BE2C (cell line): ENCODE measurements at regions not wholly inside any gene's neighbourhood (a gene's known extent, or its start where the extent isn't known, plus 50 kb on each side); places are given as distances from the start of the nearest gene placed in this dataset.
A peak's percentile ranks its signal among the peaks of the same experiment; 100 is the strongest.

Source experiments
- DNase-seq: peaks from one replicate; pipeline ENCODE4 v3.0.0-alpha.2; 2020
- H3K27me3 ChIP-seq: fragments of 250-450 bp; sonication (Bioruptor Pico); 2 replicates; pipeline ENCODE4 v1.5.1; 2020; ENCODE audit warnings: mild to moderate bottlenecking
- H3K36me3 ChIP-seq: fragments of 250-450 bp; sonication (Bioruptor Pico); 2 replicates; pipeline ENCODE4 v1.5.1; 2020; ENCODE audit warnings: mild to moderate bottlenecking
- H3K4me1 ChIP-seq: fragments of 250-450 bp; sonication (Bioruptor Pico); 2 replicates; pipeline ENCODE4 v1.5.1; 2020
- H3K4me3 ChIP-seq: 2 replicates; pipeline ENCODE4 v1.5.1; 2011; ENCODE audit warnings: low read depth, low read length
- H3K9me3 ChIP-seq: fragments of 250-450 bp; sonication (Bioruptor Pico); 2 replicates; pipeline ENCODE4 v1.5.1; 2020
- TF ChIP-seq, protein P1 (sequence below): IDR thresholded peaks from 2 replicates; pipeline ENCODE4 v1.5.1; 2012; ENCODE audit warnings: mild to moderate bottlenecking, low read depth, low read length

DNA sequence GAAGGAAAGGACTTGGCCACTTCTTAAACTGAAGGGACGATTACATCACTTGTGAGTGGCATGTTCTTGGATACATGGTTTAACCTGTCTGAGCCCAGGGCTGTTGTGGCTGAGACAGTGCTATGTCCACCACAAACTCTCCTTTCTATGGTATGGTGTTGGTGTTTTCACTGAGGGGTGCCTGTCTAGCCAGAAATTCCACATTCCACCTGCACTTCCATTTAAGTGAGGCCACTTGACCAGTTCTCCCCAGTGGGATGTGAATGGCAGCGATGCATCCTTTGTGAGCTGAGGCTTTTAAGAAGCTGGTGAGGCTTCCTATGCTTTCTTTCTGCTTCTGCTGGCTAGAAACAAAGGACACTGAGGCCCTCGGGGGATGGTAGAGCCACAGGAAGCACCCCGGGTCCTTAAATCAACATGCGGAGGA lies 151.4 kb upstream of the CHD6 start:
- no peak overlapping the region for H3K4me3 ChIP-seq

DNA sequence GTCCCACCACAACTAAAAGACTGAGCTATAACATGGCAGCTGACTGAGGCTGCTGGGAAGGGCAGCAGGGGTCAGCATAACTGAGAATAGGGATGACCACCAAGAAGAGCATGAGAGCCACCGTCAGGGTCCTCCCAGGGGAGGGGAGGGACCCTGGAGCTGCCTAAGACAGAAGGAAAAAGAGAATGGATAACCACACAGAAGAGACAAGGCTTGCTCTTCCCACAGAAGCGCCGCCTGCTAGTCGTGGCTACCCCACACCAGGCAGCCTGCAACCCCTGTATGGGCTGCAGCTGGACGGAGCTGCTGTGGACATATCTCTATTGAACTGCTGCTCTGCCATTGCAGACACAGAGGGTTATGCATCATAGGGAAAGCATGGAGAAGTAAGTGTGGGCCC lies 132.0 kb upstream of the CHD6 start:
- Histone ChIP-seq H3K4me1 (no peaks in the 10 kb centered on the region), H3K27me3 (peaks cover 8% of the 10 kb centered on the region; the same call in 1 of the 2 replicates), H3K9me3 (no peaks in the 10 kb centered on the region), H3K36me3 (no peaks in the 10 kb centered on the region), H3K4me3 (no peak overlapping the region)
- TF ChIP-seq, protein P1, sequence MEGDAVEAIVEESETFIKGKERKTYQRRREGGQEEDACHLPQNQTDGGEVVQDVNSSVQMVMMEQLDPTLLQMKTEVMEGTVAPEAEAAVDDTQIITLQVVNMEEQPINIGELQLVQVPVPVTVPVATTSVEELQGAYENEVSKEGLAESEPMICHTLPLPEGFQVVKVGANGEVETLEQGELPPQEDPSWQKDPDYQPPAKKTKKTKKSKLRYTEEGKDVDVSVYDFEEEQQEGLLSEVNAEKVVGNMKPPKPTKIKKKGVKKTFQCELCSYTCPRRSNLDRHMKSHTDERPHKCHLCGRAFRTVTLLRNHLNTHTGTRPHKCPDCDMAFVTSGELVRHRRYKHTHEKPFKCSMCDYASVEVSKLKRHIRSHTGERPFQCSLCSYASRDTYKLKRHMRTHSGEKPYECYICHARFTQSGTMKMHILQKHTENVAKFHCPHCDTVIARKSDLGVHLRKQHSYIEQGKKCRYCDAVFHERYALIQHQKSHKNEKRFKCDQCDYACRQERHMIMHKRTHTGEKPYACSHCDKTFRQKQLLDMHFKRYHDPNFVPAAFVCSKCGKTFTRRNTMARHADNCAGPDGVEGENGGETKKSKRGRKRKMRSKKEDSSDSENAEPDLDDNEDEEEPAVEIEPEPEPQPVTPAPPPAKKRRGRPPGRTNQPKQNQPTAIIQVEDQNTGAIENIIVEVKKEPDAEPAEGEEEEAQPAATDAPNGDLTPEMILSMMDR, result no peak
- no peak for DNase-seq

More for the DNA sequence above, 151.4 kb upstream of the CHD6 start:
- Histone ChIP-seq H3K9me3 (no peaks in the 10 kb centered on the region), H3K27me3 (no peaks in the 10 kb centered on the region), H3K4me1 (no peaks in the 10 kb centered on the region), H3K36me3 (no peaks in the 10 kb centered on the region)
- DNase-seq, result no peak
- TF ChIP-seq, protein P1, result no peak

DNA sequence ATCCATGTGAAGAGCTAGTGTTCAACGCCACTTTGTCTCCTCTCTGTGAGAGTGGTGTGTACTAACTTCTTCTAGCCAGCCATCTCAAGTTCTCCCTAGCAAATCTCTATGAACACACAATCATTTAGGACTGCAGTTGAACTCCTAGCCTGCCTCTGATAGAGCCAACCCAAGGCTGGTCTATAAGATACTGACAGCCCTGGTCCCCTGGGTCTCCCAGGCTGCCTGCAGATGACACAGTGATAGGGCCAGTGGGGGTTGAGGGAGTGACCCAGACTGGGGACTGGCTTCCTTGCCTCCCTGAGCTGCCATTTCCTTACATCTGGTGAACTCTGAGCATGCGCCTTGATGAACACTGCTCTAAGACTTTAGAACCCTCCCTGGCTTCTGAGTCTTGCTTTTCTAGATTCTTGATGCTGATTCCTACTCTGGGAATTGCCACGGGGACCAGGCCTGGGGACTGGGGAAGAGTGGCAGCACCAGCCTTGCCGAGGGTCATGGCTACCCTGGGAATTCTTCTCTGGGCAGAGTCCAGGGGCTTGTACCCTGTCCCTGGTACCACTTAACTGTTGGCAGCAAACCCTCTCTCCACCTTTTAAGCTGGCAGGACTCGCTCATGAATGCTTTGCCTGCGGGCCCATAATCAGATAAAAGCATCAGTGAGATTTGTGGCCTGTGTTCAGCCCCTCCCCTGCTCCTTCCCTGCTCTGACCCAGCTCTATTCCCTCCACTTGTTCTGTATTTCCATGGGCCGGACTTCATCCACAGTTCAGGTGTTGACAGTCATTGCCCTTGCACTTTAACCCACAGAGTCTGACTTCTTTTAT lies 130.8 kb upstream of the CHD6 start:
- H3K4me1 ChIP-seq, result no peaks in the 10 kb centered on the region
- H3K4me3 ChIP-seq, result no peak overlapping the region
- DNase-seq, result peak; percentile 18
- H3K9me3 ChIP-seq, result no peaks in the 10 kb centered on the region; the same call in 1 of the 2 replicates
- no peaks in the 10 kb centered on the region for H3K36me3 ChIP-seq
- peaks cover 5% of the 10 kb centered on the region; the same call in 1 of the 2 replicates for H3K27me3 ChIP-seq
- TF ChIP-seq, protein P1, result no peak

DNA sequence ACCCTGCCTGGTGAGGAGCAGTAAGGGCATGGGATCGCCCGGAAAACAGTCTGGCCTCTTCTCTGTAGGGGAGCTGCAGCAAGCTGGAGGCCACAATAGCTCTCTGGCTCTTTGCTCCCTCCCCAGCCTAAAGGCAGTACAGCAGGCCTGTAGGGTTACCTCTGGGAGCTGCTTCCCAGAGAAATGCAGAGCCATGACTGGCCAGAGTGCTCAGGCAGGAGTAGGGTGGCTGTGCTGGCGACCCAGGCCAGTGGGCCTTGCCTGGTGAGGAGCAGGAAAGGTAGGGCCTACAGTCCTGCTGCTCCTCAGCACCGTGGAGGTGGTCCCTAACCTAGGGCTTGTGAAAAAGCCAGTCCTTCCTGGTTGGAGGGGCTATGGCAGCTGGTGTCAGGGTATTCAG lies 129.9 kb upstream of the CHD6 start:
- Histone ChIP-seq H3K9me3 (no peaks in the 10 kb centered on the region; the same call in 1 of the 2 replicates), H3K4me3 (no peak overlapping the region), H3K36me3 (no peaks in the 10 kb centered on the region), H3K4me1 (no peaks in the 10 kb centered on the region), H3K27me3 (no peaks in the 10 kb centered on the region; the same call in 1 of the 2 replicates)
- no peak for DNase-seq
- TF ChIP-seq, protein P1, result no peak

DNA sequence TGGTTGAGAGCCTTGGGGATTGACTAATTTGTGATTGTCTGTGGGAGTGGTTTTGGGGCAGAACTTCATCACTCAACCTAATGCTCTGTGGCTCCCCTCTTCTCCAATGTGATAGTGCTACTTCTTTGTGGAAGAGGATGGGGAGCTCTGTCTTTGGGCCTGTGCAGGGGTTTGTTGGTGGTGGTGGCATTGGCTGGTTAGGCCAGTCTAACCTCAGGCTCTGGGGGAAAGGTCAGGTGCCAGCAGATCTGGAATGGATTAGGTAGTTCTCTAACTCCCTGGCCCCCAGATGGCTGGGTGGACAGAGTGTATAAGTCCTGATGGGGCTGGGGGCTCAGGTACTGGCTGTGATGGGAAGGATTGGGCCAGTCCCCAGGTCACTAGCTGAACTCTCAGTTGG lies 129.0 kb upstream of the CHD6 start:
- Histone ChIP-seq H3K36me3 (no peaks in the 10 kb centered on the region), H3K4me1 (no peaks in the 10 kb centered on the region), H3K9me3 (no peaks in the 10 kb centered on the region; the same call in 1 of the 2 replicates), H3K27me3 (no peaks in the 10 kb centered on the region; the same call in 1 of the 2 replicates), H3K4me3 (no peak overlapping the region)
- DNase-seq, result no peak
- TF ChIP-seq, protein P1, result no peak

DNA sequence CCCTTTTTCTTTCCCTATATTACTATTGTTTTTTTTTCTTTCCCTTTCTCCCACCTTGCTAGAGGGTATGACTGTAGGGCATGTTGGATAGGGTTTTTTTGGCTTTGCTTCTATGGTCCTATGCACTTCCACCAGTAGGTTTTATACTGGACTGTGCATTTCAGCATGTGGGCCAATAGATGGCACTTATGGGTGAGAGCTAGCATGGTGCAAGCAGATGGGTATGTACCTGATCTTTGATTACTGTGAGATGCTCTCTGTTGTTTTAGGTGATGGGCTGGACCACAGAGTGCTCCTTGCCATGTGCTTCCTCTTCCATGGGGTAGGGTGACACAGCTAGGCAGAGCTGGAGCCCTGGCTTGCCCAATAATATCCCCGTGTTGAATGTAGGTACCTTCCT lies 128.5 kb upstream of the CHD6 start:
- TF ChIP-seq, protein P1, result peak; percentile 24; the same call in 1 of the 2 replicates
- no peaks in the 10 kb centered on the region for H3K4me1 ChIP-seq
- no peak for DNase-seq

More for the DNA sequence above, 128.5 kb upstream of the CHD6 start:
- Histone ChIP-seq H3K9me3 (no peaks in the 10 kb centered on the region; the same call in 1 of the 2 replicates), H3K4me3 (no peak overlapping the region), H3K36me3 (no peaks in the 10 kb centered on the region), H3K27me3 (no peaks in the 10 kb centered on the region; the same call in 1 of the 2 replicates)
